WTC11 (cell line): ENCODE measurements at regions not wholly inside any gene's neighbourhood (a gene's known extent, or its start where the extent isn't known, plus 50 kb on each side); places are given as distances from the start of the nearest gene placed in this dataset.

ENCODE experiments used
- ATAC-seq: fragments of 200-7000 bp; cut with Tn5 transposase; 2 replicates; pipeline ENCODE4 v1.10.0; 2021; ENCODE audit warnings: mild to moderate bottlenecking, moderate library complexity
- CTCF ChIA-PET: fragments of 300-600 bp; sonication (Branson Sonifier 250); formaldehyde crosslinking; loops from one replicate; lab custom pipeline; 2021; ENCODE audit warnings: antibody characterized with exemption; lab: Charles Lee
- POLR2A ChIA-PET: fragments of 350-600 bp; sonication (Branson Sonifier 250); formaldehyde crosslinking; loops from one replicate; lab custom pipeline; 2021; ENCODE audit warnings: antibody characterized with exemption; lab: Charles Lee
- DNase-seq: peaks from one replicate; pipeline ENCODE4 v3.0.0; 2021; ENCODE audit warnings: low spot score
- H3K27ac Mint-ChIP-seq: 2 replicates; pipeline ENCODE4 v1.8.0; 2021; ENCODE audit warnings: mixed read lengths
- H3K27me3 Mint-ChIP-seq: 2 replicates; pipeline ENCODE4 v1.8.0; 2021; ENCODE audit warnings: low read depth, mild to moderate bottlenecking, moderate library complexity, mixed read lengths
- H3K36me3 Mint-ChIP-seq: 2 replicates; pipeline ENCODE4 v1.8.0; 2021; ENCODE audit warnings: mixed read lengths
- H3K4me1 Mint-ChIP-seq: 2 replicates; pipeline ENCODE4 v1.8.0; 2022; ENCODE audit warnings: mixed read lengths
- H3K4me3 Mint-ChIP-seq: 2 replicates; pipeline ENCODE4 v1.8.0; 2021; ENCODE audit warnings: mild to moderate bottlenecking, moderate library complexity, mixed read lengths
- H3K9me3 Mint-ChIP-seq: 2 replicates; pipeline ENCODE4 v1.8.0; 2021; ENCODE audit warnings: mixed read lengths
- EMX1 ChIP-seq: fragments of 250-450 bp; sonication (Bioruptor Pico); IDR thresholded peaks from 2 replicates; pipeline ENCODE4 v1.8.0; 2021; ENCODE audit warnings: mild to moderate bottlenecking
- ETV6 ChIP-seq: sonication (generic); formaldehyde crosslinking; IDR thresholded peaks from 2 replicates; pipeline ENCODE4 v1.8.1; 2022; ENCODE audit warnings: mild to moderate bottlenecking, missing genetic modification reagents
- FOXK1 ChIP-seq: sonication (generic); formaldehyde crosslinking; IDR thresholded peaks from 2 replicates; pipeline ENCODE4 v1.8.0; 2022; ENCODE audit warnings: mild to moderate bottlenecking, moderate library complexity, missing genetic modification reagents
- JAZF1 ChIP-seq: fragments of 250-450 bp; sonication (Bioruptor Pico); IDR thresholded peaks from 2 replicates; pipeline ENCODE4 v1.9.0; 2021; ENCODE audit warnings: moderate library complexity, mild to moderate bottlenecking, inconsistent platforms
- MXD4 ChIP-seq: fragments of 250-450 bp; sonication (Bioruptor Pico); IDR thresholded peaks from 2 replicates; pipeline ENCODE4 v1.8.0; 2021; ENCODE audit warnings: mild to moderate bottlenecking, moderate library complexity, borderline replicate concordance
- MYBL2 ChIP-seq: sonication (generic); formaldehyde crosslinking; IDR thresholded peaks from 2 replicates; pipeline ENCODE4 v1.8.1; 2023; ENCODE audit warnings: mild to moderate bottlenecking, moderate library complexity, missing genetic modification reagents
- NFATC4 ChIP-seq: fragments of 250-450 bp; sonication (Bioruptor Pico); IDR thresholded peaks from 2 replicates; pipeline ENCODE4 v1.9.0; 2021; ENCODE audit warnings: mild to moderate bottlenecking
- NR1H2 ChIP-seq: sonication (generic); formaldehyde crosslinking; IDR thresholded peaks from 2 replicates; pipeline ENCODE4 v1.9.0; 2021; ENCODE audit warnings: mild to moderate bottlenecking, moderate library complexity, missing genetic modification reagents
- OVOL2 ChIP-seq: fragments of 250-450 bp; sonication (Bioruptor Pico); IDR thresholded peaks from 2 replicates; pipeline ENCODE4 v1.9.0; 2021; ENCODE audit warnings: mild to moderate bottlenecking, borderline replicate concordance
- SMAD3 ChIP-seq: sonication (generic); formaldehyde crosslinking; IDR thresholded peaks from 2 replicates; pipeline ENCODE4 v1.8.0; 2022; ENCODE audit warnings: missing genetic modification reagents, mild to moderate bottlenecking, borderline replicate concordance
- SMAD4 ChIP-seq: sonication (generic); formaldehyde crosslinking; IDR thresholded peaks from 2 replicates; pipeline ENCODE4 v1.8.0; 2022; ENCODE audit warnings: mild to moderate bottlenecking, missing genetic modification reagents
- SP1 ChIP-seq: sonication (generic); formaldehyde crosslinking; conservative IDR thresholded peaks from 2 replicates; pipeline ENCODE4 v1.8.1; 2022; ENCODE audit warnings: missing genetic modification reagents
- ZNF138 ChIP-seq: sonication (generic); formaldehyde crosslinking; conservative IDR thresholded peaks from 2 replicates; pipeline ENCODE4 v1.8.1; 2022; ENCODE audit warnings: mild to moderate bottlenecking, moderate library complexity, missing genetic modification reagents
- ZNF671 ChIP-seq: fragments of 250-450 bp; sonication (Bioruptor Pico); IDR thresholded peaks from 2 replicates; pipeline ENCODE4 v1.8.0; 2021; ENCODE audit warnings: mild to moderate bottlenecking
- TF ChIP-seq, protein P1 (sequence below): fragments of 250-450 bp; sonication (Bioruptor Pico); IDR thresholded peaks from 2 replicates; pipeline ENCODE4 v1.9.0; 2021; ENCODE audit warnings: mild to moderate bottlenecking
- TF ChIP-seq, protein P2 (sequence below): sonication (generic); formaldehyde crosslinking; IDR thresholded peaks from 2 replicates; pipeline ENCODE4 v1.8.1; 2023; ENCODE audit warnings: mild to moderate bottlenecking, missing genetic modification reagents, borderline replicate concordance
- TF ChIP-seq, protein P3 (sequence below): sonication (generic); formaldehyde crosslinking; IDR thresholded peaks from 2 replicates; pipeline ENCODE4 v1.8.1; 2022; ENCODE audit warnings: mild to moderate bottlenecking, missing genetic modification reagents, moderate library complexity, borderline replicate concordance
- TF ChIP-seq, protein P4 (sequence below): sonication (generic); formaldehyde crosslinking; IDR thresholded peaks from 2 replicates; pipeline ENCODE4 v1.8.0; 2022; ENCODE audit warnings: mild to moderate bottlenecking, missing genetic modification reagents
- TF ChIP-seq, protein P5 (sequence below): sonication (generic); formaldehyde crosslinking; IDR thresholded peaks from 2 replicates; pipeline ENCODE4 v1.8.1; 2022; ENCODE audit warnings: missing genetic modification reagents, borderline replicate concordance
- TF ChIP-seq, protein P6 (sequence below): sonication (generic); formaldehyde crosslinking; IDR thresholded peaks from 2 replicates; pipeline ENCODE4 v1.8.1; 2022; ENCODE audit warnings: low read depth, mild to moderate bottlenecking, moderate library complexity, missing genetic modification reagents, borderline replicate concordance
- TF ChIP-seq, protein P7 (sequence below): sonication (generic); formaldehyde crosslinking; IDR thresholded peaks from 2 replicates; pipeline ENCODE4 v1.8.1; 2023; ENCODE audit warnings: mild to moderate bottlenecking, missing genetic modification reagents, moderate library complexity
- TF ChIP-seq, protein P8 (sequence below): fragments of 250-450 bp; sonication (Bioruptor Pico); IDR thresholded peaks from 2 replicates; pipeline ENCODE4 v1.8.0; 2021; ENCODE audit warnings: mild to moderate bottlenecking
- TF ChIP-seq, protein P9 (sequence below): sonication (generic); formaldehyde crosslinking; IDR thresholded peaks from 2 replicates; pipeline ENCODE4 v1.8.0; 2022; ENCODE audit warnings: mild to moderate bottlenecking, missing genetic modification reagents

DNA sequence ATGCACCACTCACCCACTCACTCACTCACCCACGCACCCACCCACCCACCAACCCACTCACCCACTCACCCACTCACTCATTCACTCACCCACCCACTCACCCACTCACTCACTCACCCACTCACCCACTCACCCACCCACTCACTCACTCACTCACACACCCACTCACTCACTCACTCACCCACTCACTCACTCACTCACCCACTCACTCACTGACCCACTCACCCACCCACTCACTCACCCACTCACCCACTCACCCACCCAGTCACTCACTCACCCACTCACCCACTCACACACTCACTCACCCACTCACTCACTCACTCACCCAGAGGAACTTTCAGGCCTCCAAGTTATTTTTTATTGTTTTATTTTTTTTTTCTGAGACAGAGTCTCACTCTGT is 93.1 kb upstream of the MKI67 start:
- H3K4me1 Mint-ChIP-seq: peaks cover 30% of the 10 kb centered on the region
- peaks cover 5% of the 10 kb centered on the region; the same call in 1 of the 2 replicates for H3K9me3 Mint-ChIP-seq
- H3K27me3 Mint-ChIP-seq: no peaks in the 10 kb centered on the region
- no peak overlapping the region for H3K4me3 Mint-ChIP-seq
- DNase-seq (no peak), ATAC-seq (no peak)
- ChIA-PET POLR2A (no interaction called here), CTCF (no interaction called here)
- H3K27ac Mint-ChIP-seq: no peak overlapping the region
- TF ChIP-seq, protein P1, sequence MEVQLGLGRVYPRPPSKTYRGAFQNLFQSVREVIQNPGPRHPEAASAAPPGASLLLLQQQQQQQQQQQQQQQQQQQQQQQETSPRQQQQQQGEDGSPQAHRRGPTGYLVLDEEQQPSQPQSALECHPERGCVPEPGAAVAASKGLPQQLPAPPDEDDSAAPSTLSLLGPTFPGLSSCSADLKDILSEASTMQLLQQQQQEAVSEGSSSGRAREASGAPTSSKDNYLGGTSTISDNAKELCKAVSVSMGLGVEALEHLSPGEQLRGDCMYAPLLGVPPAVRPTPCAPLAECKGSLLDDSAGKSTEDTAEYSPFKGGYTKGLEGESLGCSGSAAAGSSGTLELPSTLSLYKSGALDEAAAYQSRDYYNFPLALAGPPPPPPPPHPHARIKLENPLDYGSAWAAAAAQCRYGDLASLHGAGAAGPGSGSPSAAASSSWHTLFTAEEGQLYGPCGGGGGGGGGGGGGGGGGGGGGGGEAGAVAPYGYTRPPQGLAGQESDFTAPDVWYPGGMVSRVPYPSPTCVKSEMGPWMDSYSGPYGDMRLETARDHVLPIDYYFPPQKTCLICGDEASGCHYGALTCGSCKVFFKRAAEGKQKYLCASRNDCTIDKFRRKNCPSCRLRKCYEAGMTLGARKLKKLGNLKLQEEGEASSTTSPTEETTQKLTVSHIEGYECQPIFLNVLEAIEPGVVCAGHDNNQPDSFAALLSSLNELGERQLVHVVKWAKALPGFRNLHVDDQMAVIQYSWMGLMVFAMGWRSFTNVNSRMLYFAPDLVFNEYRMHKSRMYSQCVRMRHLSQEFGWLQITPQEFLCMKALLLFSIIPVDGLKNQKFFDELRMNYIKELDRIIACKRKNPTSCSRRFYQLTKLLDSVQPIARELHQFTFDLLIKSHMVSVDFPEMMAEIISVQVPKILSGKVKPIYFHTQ: no peak
- TF ChIP-seq MYBL2 (CRISPR knock-in tag): no peak
- TF ChIP-seq, protein P2, sequence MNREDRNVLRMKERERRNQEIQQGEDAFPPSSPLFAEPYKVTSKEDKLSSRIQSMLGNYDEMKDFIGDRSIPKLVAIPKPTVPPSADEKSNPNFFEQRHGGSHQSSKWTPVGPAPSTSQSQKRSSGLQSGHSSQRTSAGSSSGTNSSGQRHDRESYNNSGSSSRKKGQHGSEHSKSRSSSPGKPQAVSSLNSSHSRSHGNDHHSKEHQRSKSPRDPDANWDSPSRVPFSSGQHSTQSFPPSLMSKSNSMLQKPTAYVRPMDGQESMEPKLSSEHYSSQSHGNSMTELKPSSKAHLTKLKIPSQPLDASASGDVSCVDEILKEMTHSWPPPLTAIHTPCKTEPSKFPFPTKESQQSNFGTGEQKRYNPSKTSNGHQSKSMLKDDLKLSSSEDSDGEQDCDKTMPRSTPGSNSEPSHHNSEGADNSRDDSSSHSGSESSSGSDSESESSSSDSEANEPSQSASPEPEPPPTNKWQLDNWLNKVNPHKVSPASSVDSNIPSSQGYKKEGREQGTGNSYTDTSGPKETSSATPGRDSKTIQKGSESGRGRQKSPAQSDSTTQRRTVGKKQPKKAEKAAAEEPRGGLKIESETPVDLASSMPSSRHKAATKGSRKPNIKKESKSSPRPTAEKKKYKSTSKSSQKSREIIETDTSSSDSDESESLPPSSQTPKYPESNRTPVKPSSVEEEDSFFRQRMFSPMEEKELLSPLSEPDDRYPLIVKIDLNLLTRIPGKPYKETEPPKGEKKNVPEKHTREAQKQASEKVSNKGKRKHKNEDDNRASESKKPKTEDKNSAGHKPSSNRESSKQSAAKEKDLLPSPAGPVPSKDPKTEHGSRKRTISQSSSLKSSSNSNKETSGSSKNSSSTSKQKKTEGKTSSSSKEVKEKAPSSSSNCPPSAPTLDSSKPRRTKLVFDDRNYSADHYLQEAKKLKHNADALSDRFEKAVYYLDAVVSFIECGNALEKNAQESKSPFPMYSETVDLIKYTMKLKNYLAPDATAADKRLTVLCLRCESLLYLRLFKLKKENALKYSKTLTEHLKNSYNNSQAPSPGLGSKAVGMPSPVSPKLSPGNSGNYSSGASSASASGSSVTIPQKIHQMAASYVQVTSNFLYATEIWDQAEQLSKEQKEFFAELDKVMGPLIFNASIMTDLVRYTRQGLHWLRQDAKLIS (CRISPR knock-in tag): no peak
- TF ChIP-seq SMAD4 (CRISPR knock-in tag): no peak
- no peak for TF ChIP-seq NR1H2
- no peak for TF ChIP-seq EMX1 (CRISPR knock-in tag)
- no peak for TF ChIP-seq JAZF1 (CRISPR knock-in tag)
- no peak for TF ChIP-seq MXD4 (CRISPR knock-in tag)
- TF ChIP-seq, protein P3, sequence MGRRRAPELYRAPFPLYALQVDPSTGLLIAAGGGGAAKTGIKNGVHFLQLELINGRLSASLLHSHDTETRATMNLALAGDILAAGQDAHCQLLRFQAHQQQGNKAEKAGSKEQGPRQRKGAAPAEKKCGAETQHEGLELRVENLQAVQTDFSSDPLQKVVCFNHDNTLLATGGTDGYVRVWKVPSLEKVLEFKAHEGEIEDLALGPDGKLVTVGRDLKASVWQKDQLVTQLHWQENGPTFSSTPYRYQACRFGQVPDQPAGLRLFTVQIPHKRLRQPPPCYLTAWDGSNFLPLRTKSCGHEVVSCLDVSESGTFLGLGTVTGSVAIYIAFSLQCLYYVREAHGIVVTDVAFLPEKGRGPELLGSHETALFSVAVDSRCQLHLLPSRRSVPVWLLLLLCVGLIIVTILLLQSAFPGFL (CRISPR knock-in tag): no peak
- no peaks in the 10 kb centered on the region for H3K36me3 Mint-ChIP-seq

DNA sequence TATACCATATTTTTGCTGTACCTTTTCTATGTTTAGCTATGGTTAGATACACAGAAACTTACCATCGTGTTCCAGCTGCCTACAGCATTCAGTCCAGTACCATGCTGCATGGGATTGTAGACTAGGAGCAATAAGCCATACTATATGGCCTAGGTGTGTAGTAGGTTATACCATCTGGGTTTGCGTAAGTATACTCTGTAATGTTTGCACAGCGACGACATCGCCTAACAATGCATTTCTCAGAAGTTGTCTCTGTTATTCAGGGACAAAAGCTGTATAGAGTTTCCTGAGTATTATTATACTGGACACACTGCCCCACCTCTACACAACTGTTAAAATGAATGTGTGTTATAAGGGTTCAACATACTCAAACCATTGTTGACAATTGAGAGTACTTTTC is 93.8 kb upstream of the MKI67 start:
- peaks cover 22% of the 10 kb centered on the region for H3K4me1 Mint-ChIP-seq
- CTCF ChIA-PET: no interaction called here
- TF ChIP-seq ZNF138 (CRISPR knock-in tag) (no peak), OVOL2 (CRISPR knock-in tag) (no peak), MXD4 (CRISPR knock-in tag) (no peak), NFATC4 (CRISPR knock-in tag) (no peak), ZNF671 (no peak), SMAD3 (CRISPR knock-in tag) (no peak), ETV6 (CRISPR knock-in tag) (no peak), FOXK1 (CRISPR knock-in tag) (no peak), SP1 (CRISPR knock-in tag) (no peak), SMAD4 (CRISPR knock-in tag) (no peak)
- TF ChIP-seq, protein P4, sequence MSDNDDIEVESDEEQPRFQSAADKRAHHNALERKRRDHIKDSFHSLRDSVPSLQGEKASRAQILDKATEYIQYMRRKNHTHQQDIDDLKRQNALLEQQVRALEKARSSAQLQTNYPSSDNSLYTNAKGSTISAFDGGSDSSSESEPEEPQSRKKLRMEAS (CRISPR knock-in tag): no peak
- TF ChIP-seq, protein P5, sequence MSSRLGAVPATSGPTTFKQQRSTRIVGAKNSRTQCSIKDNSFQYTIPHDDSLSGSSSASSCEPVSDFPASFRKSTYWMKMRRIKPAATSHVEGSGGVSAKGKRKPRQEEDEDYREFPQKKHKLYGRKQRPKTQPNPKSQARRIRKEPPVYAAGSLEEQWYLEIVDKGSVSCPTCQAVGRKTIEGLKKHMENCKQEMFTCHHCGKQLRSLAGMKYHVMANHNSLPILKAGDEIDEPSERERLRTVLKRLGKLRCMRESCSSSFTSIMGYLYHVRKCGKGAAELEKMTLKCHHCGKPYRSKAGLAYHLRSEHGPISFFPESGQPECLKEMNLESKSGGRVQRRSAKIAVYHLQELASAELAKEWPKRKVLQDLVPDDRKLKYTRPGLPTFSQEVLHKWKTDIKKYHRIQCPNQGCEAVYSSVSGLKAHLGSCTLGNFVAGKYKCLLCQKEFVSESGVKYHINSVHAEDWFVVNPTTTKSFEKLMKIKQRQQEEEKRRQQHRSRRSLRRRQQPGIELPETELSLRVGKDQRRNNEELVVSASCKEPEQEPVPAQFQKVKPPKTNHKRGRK (CRISPR knock-in tag): no peak
- TF ChIP-seq, protein P6, sequence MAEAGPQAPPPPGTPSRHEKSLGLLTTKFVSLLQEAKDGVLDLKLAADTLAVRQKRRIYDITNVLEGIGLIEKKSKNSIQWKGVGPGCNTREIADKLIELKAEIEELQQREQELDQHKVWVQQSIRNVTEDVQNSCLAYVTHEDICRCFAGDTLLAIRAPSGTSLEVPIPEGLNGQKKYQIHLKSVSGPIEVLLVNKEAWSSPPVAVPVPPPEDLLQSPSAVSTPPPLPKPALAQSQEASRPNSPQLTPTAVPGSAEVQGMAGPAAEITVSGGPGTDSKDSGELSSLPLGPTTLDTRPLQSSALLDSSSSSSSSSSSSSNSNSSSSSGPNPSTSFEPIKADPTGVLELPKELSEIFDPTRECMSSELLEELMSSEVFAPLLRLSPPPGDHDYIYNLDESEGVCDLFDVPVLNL (CRISPR knock-in tag): no peak
- TF ChIP-seq, protein P7, sequence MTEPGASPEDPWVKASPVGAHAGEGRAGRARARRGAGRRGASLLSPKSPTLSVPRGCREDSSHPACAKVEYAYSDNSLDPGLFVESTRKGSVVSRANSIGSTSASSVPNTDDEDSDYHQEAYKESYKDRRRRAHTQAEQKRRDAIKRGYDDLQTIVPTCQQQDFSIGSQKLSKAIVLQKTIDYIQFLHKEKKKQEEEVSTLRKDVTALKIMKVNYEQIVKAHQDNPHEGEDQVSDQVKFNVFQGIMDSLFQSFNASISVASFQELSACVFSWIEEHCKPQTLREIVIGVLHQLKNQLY (CRISPR knock-in tag): no peak
- TF ChIP-seq, protein P8, sequence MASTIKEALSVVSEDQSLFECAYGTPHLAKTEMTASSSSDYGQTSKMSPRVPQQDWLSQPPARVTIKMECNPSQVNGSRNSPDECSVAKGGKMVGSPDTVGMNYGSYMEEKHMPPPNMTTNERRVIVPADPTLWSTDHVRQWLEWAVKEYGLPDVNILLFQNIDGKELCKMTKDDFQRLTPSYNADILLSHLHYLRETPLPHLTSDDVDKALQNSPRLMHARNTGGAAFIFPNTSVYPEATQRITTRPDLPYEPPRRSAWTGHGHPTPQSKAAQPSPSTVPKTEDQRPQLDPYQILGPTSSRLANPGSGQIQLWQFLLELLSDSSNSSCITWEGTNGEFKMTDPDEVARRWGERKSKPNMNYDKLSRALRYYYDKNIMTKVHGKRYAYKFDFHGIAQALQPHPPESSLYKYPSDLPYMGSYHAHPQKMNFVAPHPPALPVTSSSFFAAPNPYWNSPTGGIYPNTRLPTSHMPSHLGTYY (CRISPR knock-in tag): no peak
- TF ChIP-seq, protein P9, sequence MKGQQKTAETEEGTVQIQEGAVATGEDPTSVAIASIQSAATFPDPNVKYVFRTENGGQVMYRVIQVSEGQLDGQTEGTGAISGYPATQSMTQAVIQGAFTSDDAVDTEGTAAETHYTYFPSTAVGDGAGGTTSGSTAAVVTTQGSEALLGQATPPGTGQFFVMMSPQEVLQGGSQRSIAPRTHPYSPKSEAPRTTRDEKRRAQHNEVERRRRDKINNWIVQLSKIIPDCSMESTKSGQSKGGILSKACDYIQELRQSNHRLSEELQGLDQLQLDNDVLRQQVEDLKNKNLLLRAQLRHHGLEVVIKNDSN: no peak

More for the DNA sequence above, 93.8 kb upstream of the MKI67 start:
- no peak for ATAC-seq
- Mint-ChIP-seq H3K36me3 (no peaks in the 10 kb centered on the region), H3K9me3 (peaks cover 6% of the 10 kb centered on the region), H3K27me3 (no peaks in the 10 kb centered on the region), H3K27ac (no peak overlapping the region), H3K4me3 (no peak overlapping the region)
- POLR2A ChIA-PET: no interaction called here
- no peak for DNase-seq
